ENCODE measurements at regions not wholly inside any gene's neighbourhood (a gene's known extent, or its start where the extent isn't known, plus 50 kb on each side); places are given as distances from the start of the nearest gene placed in this dataset.

DNA sequence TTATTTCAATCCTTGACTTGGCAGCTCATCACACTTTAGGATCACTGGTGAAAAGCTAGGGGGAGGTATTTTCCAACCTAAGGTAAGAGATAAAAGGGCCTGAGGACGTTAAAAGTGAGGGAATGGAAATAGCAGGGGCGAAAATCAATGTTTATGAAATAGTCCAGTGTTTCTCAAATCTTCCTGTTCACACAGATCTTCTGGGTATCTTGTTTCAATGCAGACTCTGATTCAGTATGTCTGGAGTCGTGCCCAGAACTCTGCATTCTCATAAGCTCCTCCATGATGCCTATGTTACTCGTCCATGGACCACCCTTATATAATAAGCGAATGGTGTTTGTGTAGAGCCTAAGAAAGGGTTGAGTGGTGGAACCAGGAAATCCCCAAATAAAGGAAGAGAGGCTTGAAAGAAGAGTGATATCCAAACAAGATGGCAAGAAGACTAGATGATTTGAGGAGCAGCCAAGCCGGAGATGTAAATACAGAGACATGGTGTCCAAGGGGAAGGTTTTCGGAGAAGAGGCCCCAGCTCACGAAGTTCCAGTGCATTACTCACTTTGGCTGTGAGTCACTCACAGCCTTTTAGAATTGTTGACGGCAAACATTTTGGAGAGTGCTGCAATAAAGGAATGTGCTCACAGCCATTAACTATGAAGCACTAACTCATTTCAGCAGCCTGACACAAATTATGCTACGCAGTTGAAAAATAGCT is 215.6 kb upstream of the PPARGC1A start:
- Histone ChIP-seq H2BK120ac (ENCODE audit: insufficient read depth, low read length, poor library complexity) (no peak overlapping the region), H2AFZ (ENCODE audit: insufficient read depth, low read length, poor library complexity) (no peak overlapping the region), H3K36me3 (ENCODE audit: control insufficient read depth in 1 of 2, insufficient read depth in 2 of 2, low read length in 2 of 2) (no peaks in the 10 kb centered on the region), H3K14ac (ENCODE audit: low read length) (no peak overlapping the region), H2BK5ac (ENCODE audit: low read depth, low read length, poor library complexity) (no peak overlapping the region), H2BK12ac (ENCODE audit: low read length) (no peak overlapping the region), H3K79me1 (ENCODE audit: low read length) (no peaks in the 10 kb centered on the region), H3K23ac (ENCODE audit: low read length) (no peak overlapping the region), H3K9me3 (ENCODE audit: insufficient read depth, low read depth, low read length) (no peaks in the 10 kb centered on the region), H3K27ac (ENCODE audit: low read depth, low read length) (no peak overlapping the region), H4K8ac (ENCODE audit: low read depth, low read length) (no peak overlapping the region), H3K9ac (ENCODE audit: low read length) (no peak overlapping the region), H3K4me2 (ENCODE audit: low read length) (no peak overlapping the region), H3K4me1 (ENCODE audit: control insufficient read depth in 1 of 2, insufficient read depth in 2 of 2, low read length in 2 of 2) (peaks cover 3% of the 10 kb centered on the region in 2 experiments), H3K4ac (ENCODE audit: low read depth, low read length) (no peak overlapping the region), H3K79me2 (ENCODE audit: control insufficient read depth, insufficient read depth, low read length, poor library complexity) (no peaks in the 10 kb centered on the region), H4K91ac (ENCODE audit: low read depth, low read length) (no peak overlapping the region), H3K4me3 (ENCODE audit: low read depth, low read length) (no peak overlapping the region), H3K18ac (ENCODE audit: low read length) (no peak overlapping the region), H3K27me3 (ENCODE audit: insufficient read depth, low read length) (no peaks in the 10 kb centered on the region), H4K12ac (ENCODE audit: low read depth, low read length) (no peak overlapping the region), H2AK5ac (ENCODE audit: low read length) (no peak overlapping the region)
- DNase-seq = peak; percentile 32 to 67
- no CpG with 5 or more reads among the region's 10 CpGs for WGBS (ENCODE audit: extremely low coverage, insufficient coverage, insufficient read length)

DNA sequence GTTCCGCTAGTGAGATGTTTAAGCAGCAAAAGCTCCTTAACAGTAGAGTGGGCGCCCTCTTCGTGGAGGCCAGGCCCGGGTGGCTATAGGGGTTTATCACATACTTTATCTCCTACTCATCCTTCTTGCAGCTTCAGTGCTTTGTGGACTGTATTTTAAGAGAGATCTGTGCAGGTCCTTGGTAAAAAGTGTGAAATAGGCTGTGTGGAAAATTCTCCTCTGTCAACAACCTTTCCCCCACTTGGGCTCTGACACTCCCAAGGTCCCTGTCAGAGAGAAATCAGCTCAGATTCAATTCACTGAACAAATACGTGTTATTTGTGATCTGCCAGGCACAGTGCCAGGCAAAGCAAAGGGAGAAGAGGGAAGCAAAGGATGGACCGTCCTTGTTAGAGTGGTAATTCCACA is 214.3 kb upstream of the PPARGC1A start:
- H3K79me1 ChIP-seq (ENCODE audit: low read length) = no peaks in the 10 kb centered on the region
- H4K8ac ChIP-seq (ENCODE audit: low read depth, low read length) = no peak overlapping the region
- H3K4me2 ChIP-seq (ENCODE audit: low read length) = no peak overlapping the region
- H3K9ac ChIP-seq (ENCODE audit: low read length) = no peak overlapping the region
- H2BK120ac ChIP-seq (ENCODE audit: insufficient read depth, low read length, poor library complexity) = no peak overlapping the region
- no peak overlapping the region for H2BK5ac ChIP-seq (ENCODE audit: low read depth, low read length, poor library complexity)
- H2AK5ac ChIP-seq (ENCODE audit: low read length) = no peak overlapping the region
- H3K14ac ChIP-seq (ENCODE audit: low read length) = no peak overlapping the region
- H3K27ac ChIP-seq (ENCODE audit: low read depth, low read length) = no peak overlapping the region
- H2AFZ ChIP-seq (ENCODE audit: insufficient read depth, low read length, poor library complexity) = no peak overlapping the region
- H3K36me3 ChIP-seq (ENCODE audit: control insufficient read depth in 1 of 2, insufficient read depth in 2 of 2, low read length in 2 of 2) = no peaks in the 10 kb centered on the region
- no peak overlapping the region for H3K18ac ChIP-seq (ENCODE audit: low read length)
- no peak overlapping the region for H3K4ac ChIP-seq (ENCODE audit: low read depth, low read length)
- WGBS (ENCODE audit: extremely low coverage, insufficient coverage, insufficient read length) = no CpG with 5 or more reads among the region's 6 CpGs
- H2BK12ac ChIP-seq (ENCODE audit: low read length) = no peak overlapping the region
- no peak overlapping the region for H4K12ac ChIP-seq (ENCODE audit: low read depth, low read length)
- no peaks in the 10 kb centered on the region for H3K9me3 ChIP-seq (ENCODE audit: insufficient read depth, low read depth, low read length)
- no peaks in the 10 kb centered on the region for H3K79me2 ChIP-seq (ENCODE audit: control insufficient read depth, insufficient read depth, low read length, poor library complexity)
- DNase-seq = peak; percentile 9 to 30
- H3K27me3 ChIP-seq (ENCODE audit: insufficient read depth, low read length) = no peaks in the 10 kb centered on the region
- H3K4me3 ChIP-seq (ENCODE audit: low read depth, low read length) = no peak overlapping the region
- no peak overlapping the region for H3K23ac ChIP-seq (ENCODE audit: low read length)
- no peak overlapping the region for H4K91ac ChIP-seq (ENCODE audit: low read depth, low read length)
- H3K4me1 ChIP-seq (ENCODE audit: control insufficient read depth in 1 of 2, insufficient read depth in 2 of 2, low read length in 2 of 2) = peaks cover 3% of the 10 kb centered on the region in 2 experiments

DNA sequence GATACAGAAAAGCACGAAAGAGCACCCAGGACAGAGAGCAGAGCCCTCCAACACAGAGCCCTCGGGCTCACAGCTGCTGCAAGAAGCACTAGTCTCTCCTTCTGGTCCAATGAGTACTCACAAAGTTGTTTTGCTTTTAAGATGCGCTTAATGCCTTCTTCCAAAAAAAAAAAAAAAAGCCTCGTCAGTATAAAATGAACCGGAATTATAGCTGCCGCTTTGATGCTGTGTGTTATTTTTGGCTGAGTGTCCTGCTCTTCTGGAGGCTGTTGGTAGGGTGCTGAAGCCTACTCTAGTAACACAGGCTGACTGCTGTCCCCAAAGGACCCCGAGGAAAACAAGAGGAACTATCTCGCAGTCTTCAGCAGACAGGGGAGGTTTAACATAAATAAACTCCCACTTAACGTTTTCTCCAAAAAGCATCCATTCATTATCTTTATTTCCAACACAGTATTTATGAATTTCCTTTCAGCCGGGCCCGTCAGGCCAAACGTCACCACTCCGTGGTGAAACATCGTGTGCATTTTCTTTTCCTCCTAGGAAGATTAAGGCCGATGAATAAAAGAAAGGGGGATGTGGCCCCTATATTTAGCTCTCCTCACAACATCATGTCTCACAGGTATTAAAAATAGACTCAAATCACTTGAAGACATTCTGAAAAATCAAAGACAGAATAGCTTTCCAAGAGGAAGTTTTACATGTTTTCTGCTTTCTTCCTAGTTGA is 213.7 kb upstream of the PPARGC1A start:
- no peak overlapping the region for H4K12ac ChIP-seq (ENCODE audit: low read depth, low read length)
- H3K4me2 ChIP-seq (ENCODE audit: low read length) = no peak overlapping the region
- H3K23ac ChIP-seq (ENCODE audit: low read length) = no peak overlapping the region
- WGBS (ENCODE audit: extremely low coverage, insufficient coverage, insufficient read length) = no CpG with 5 or more reads among the region's 15 CpGs
- H3K27me3 ChIP-seq (ENCODE audit: insufficient read depth, low read length) = no peaks in the 10 kb centered on the region
- H3K14ac ChIP-seq (ENCODE audit: low read length) = no peak overlapping the region
- peaks cover 3% of the 10 kb centered on the region in 2 experiments for H3K4me1 ChIP-seq (ENCODE audit: control insufficient read depth in 1 of 2, insufficient read depth in 2 of 2, low read length in 2 of 2)
- DNase-seq = no peak
- H3K27ac ChIP-seq (ENCODE audit: low read depth, low read length) = no peak overlapping the region
- no peaks in the 10 kb centered on the region for H3K9me3 ChIP-seq (ENCODE audit: insufficient read depth, low read depth, low read length)
- H2BK12ac ChIP-seq (ENCODE audit: low read length) = no peak overlapping the region
- no peaks in the 10 kb centered on the region for H3K79me1 ChIP-seq (ENCODE audit: low read length)
- no peak overlapping the region for H2BK120ac ChIP-seq (ENCODE audit: insufficient read depth, low read length, poor library complexity)
- no peak overlapping the region for H2AK5ac ChIP-seq (ENCODE audit: low read length)
- no peak overlapping the region for H2AFZ ChIP-seq (ENCODE audit: insufficient read depth, low read length, poor library complexity)
- H3K4ac ChIP-seq (ENCODE audit: low read depth, low read length) = no peak overlapping the region
- no peak overlapping the region for H2BK5ac ChIP-seq (ENCODE audit: low read depth, low read length, poor library complexity)
- H3K4me3 ChIP-seq (ENCODE audit: low read depth, low read length) = no peak overlapping the region
- H4K8ac ChIP-seq (ENCODE audit: low read depth, low read length) = no peak overlapping the region
- H3K18ac ChIP-seq (ENCODE audit: low read length) = no peak overlapping the region
- H3K36me3 ChIP-seq (ENCODE audit: control insufficient read depth in 1 of 2, insufficient read depth in 2 of 2, low read length in 2 of 2) = no peaks in the 10 kb centered on the region
- no peak overlapping the region for H3K9ac ChIP-seq (ENCODE audit: low read length)
- no peaks in the 10 kb centered on the region for H3K79me2 ChIP-seq (ENCODE audit: control insufficient read depth, insufficient read depth, low read length, poor library complexity)
- H4K91ac ChIP-seq (ENCODE audit: low read depth, low read length) = no peak overlapping the region

DNA sequence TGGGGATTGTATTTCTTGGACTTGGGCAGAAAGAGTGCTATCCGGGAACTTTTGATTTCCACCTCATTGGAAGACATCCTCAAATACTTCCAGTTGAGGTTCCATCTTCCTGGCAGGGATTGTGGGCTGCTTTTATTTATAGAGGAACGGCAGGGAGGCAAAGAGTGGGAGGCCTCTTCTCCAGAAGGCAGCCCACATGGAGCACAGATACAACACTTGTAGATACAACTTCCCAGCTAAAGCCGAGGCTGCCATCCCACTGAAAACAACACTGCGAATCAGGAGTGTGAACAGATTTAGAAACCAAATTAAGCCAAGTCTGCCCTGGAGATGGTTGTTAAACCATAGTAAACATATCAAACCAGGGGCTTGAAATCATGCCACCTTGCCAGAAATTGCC is 212.8 kb upstream of the PPARGC1A start:
- Histone ChIP-seq H3K27ac (ENCODE audit: low read depth, low read length) (no peak overlapping the region), H3K23ac (ENCODE audit: low read length) (no peak overlapping the region), H3K27me3 (ENCODE audit: insufficient read depth, low read length) (no peaks in the 10 kb centered on the region), H2AFZ (ENCODE audit: insufficient read depth, low read length, poor library complexity) (no peak overlapping the region), H2AK5ac (ENCODE audit: low read length) (no peak overlapping the region), H2BK12ac (ENCODE audit: low read length) (no peak overlapping the region), H3K79me2 (ENCODE audit: control insufficient read depth, insufficient read depth, low read length, poor library complexity) (no peaks in the 10 kb centered on the region), H3K79me1 (ENCODE audit: low read length) (no peaks in the 10 kb centered on the region), H3K4me1 (ENCODE audit: control insufficient read depth in 1 of 2, insufficient read depth in 2 of 2, low read length in 2 of 2) (peaks cover 3% of the 10 kb centered on the region in 2 experiments), H3K9me3 (ENCODE audit: insufficient read depth, low read depth, low read length) (no peaks in the 10 kb centered on the region), H3K4me2 (ENCODE audit: low read length) (no peak overlapping the region), H3K36me3 (ENCODE audit: control insufficient read depth in 1 of 2, insufficient read depth in 2 of 2, low read length in 2 of 2) (no peaks in the 10 kb centered on the region), H3K14ac (ENCODE audit: low read length) (no peak overlapping the region), H3K4me3 (ENCODE audit: low read depth, low read length) (no peak overlapping the region), H4K12ac (ENCODE audit: low read depth, low read length) (no peak overlapping the region), H2BK120ac (ENCODE audit: insufficient read depth, low read length, poor library complexity) (no peak overlapping the region), H3K18ac (ENCODE audit: low read length) (no peak overlapping the region), H3K9ac (ENCODE audit: low read length) (no peak overlapping the region), H3K4ac (ENCODE audit: low read depth, low read length) (no peak overlapping the region), H4K91ac (ENCODE audit: low read depth, low read length) (no peak overlapping the region), H2BK5ac (ENCODE audit: low read depth, low read length, poor library complexity) (no peak overlapping the region), H4K8ac (ENCODE audit: low read depth, low read length) (no peak overlapping the region)
- no peak for DNase-seq
- WGBS (ENCODE audit: extremely low coverage, insufficient coverage, insufficient read length) = no CpG with 5 or more reads among the region's 4 CpGs
